ENCODE measurements at regions not wholly inside any gene's neighbourhood (a gene's known extent, or its start where the extent isn't known, plus 50 kb on each side); places are given as distances from the start of the nearest gene placed in this dataset.
A peak's percentile ranks its signal among the peaks of the same experiment; 100 is the strongest.

DNA sequence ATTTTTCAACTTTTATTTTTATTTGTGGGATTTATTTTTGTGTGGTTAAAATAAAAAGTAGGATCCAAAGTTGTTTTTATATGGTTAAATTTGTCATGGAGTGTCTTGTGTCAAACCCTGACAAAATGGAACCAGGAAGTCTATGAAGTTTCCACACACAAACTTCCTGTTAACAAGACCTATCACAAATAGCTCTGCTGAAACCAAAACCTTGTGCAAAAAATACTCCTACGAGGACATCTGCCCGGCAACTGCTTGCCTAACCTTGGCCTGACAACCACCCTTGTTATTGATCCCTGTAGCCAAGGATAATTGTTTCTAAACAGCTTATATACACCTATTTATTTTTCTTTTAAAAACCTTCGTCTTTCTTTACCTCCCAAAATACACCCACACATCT lies 389.6 kb downstream of the TRIB2 start:
- Histone ChIP-seq H3K4me2 (ENCODE audit: low read depth, low read length) (no peak overlapping the region), H3K4me1 (ENCODE audit: insufficient read depth, low read length) (no peaks in the 10 kb centered on the region), H3K79me2 (ENCODE audit: insufficient read depth, low read length) (no peaks in the 10 kb centered on the region), H3K27ac (ENCODE audit: extremely low read length, insufficient read depth, low read length) (no peak overlapping the region), H3K36me3 (replicated peaks in 1 of 2; ENCODE audit: control insufficient read depth in 1 of 2, insufficient read depth in 2 of 2, low read length in 2 of 2) (no peaks in the 10 kb centered on the region), H3K27me3 (ENCODE audit: control insufficient read depth in 1 of 2, insufficient read depth in 2 of 2, low read length in 2 of 2) (no peaks in the 10 kb centered on the region), H4K20me1 (ENCODE audit: insufficient read depth, low read length) (no peaks in the 10 kb centered on the region), H2AFZ (ENCODE audit: low read length) (no peak overlapping the region), H3K4me3 (replicated peaks in 1 of 3; ENCODE audit: insufficient read depth in 1 of 3, low read depth in 2 of 3, low read length in 3 of 3) (no peak overlapping the region), H3K9ac (ENCODE audit: insufficient read depth, low read depth, low read length) (no peak overlapping the region), H3K9me3 (ENCODE audit: low read length) (peaks cover 55% of the 10 kb centered on the region)
- ChIA-PET POLR2A (no interaction called here), CTCF (ENCODE audit: low intra/inter-chr PET ratio, low total read pairs) (no interaction called here)
- in situ Hi-C loops (cut with HindIII; ENCODE audit: extremely low pct_ligation_motif_present, low pct_unique_long_range_greater_than_20kb) (no loop called here), intact Hi-C loops (cut with micrococcal nuclease; ENCODE audit: unreplicated experiment) (no loop called here)
- no peak for DNase-seq (ENCODE audit: low spot score)
- no peak for TF ChIP-seq FOXJ3 (CRISPR knock-in tag; IDR thresholded peaks at IDR 0.05; ENCODE audit: borderline replicate concordance)
- TF ChIP-seq RFX5 (IDR thresholded peaks at IDR 0.05; ENCODE audit: low read depth, low read length), result peak; percentile 74
- no peak for FAIRE-seq
- no peak for ATAC-seq
- 1% methylated on average over 3 of the region's 3 CpGs for WGBS (ENCODE audit: low lambda C conversion rate)
- no TSS peak for BruUV-seq (replicated peaks)

DNA sequence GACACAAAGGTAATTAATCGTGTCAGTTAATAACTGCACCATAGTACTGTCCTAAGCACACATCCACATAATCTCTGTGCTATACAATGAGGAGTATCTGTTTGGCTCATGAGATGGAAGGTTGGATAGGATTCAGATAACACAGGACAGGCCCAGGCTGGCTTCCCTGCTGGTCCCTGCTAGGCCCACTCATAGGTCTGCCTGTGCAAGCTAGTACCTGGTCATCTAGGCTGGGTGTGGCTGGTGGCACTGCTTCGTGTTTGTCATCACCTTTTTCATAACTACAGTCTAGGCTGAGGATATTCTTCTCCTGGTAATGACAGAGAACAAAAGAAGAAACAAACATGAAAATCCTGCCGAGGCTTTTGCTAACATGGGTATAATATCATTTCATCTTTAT lies 392.8 kb downstream of the TRIB2 start:
- FAIRE-seq, result no peak
- TF ChIP-seq ZNF616 (CRISPR knock-in tag; IDR thresholded peaks at IDR 0.05; ENCODE audit: low read depth), result no peak
- no peak for TF ChIP-seq CREM (IDR thresholded peaks at IDR 0.05)
- TF ChIP-seq CREM (CRISPR knock-in tag; IDR thresholded peaks at IDR 0.05), result no peak
- no peak for TF ChIP-seq CBFB (CRISPR knock-in tag; IDR thresholded peaks at IDR 0.05)
- TF ChIP-seq FOXP4 (CRISPR knock-in tag; IDR thresholded peaks at IDR 0.05), result no peak
- TF ChIP-seq ZFY (CRISPR knock-in tag; IDR thresholded peaks at IDR 0.05), result no peak
- no peak for TF ChIP-seq JUND (CRISPR knock-in tag; IDR thresholded peaks at IDR 0.05)
- TF ChIP-seq BCL6 (CRISPR knock-in tag; IDR thresholded peaks at IDR 0.05), result no peak
- no peak for TF ChIP-seq ZNF766 (CRISPR knock-in tag; IDR thresholded peaks at IDR 0.05; ENCODE audit: borderline replicate concordance)
- TF ChIP-seq ZFP1 (CRISPR knock-in tag; IDR thresholded peaks at IDR 0.05), result no peak
- no peak for TF ChIP-seq SRSF4 (IDR thresholded peaks at IDR 0.05; ENCODE audit: low read depth, low read length, poor library complexity, severe bottlenecking)
- TF ChIP-seq, protein P1, sequence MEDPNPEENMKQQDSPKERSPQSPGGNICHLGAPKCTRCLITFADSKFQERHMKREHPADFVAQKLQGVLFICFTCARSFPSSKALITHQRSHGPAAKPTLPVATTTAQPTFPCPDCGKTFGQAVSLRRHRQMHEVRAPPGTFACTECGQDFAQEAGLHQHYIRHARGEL (CRISPR knock-in tag; IDR thresholded peaks at IDR 0.05), result no peak
- TF ChIP-seq EED (CRISPR knock-in tag; IDR thresholded peaks at IDR 0.05), result no peak
- no peak for TF ChIP-seq WIZ (CRISPR knock-in tag; IDR thresholded peaks at IDR 0.05)
- TF ChIP-seq CENPT (CRISPR knock-in tag; IDR thresholded peaks at IDR 0.05; ENCODE audit: low read depth), result no peak
- TF ChIP-seq HES4 (CRISPR knock-in tag; IDR thresholded peaks at IDR 0.05; ENCODE audit: borderline replicate concordance), result no peak
- TF ChIP-seq ZNF839 (CRISPR knock-in tag; IDR thresholded peaks at IDR 0.05; ENCODE audit: borderline replicate concordance), result no peak
- H3K27ac ChIP-seq (ENCODE audit: extremely low read length, insufficient read depth, low read length), result no peak overlapping the region
- no peaks in the 10 kb centered on the region for H3K4me1 ChIP-seq (ENCODE audit: insufficient read depth, low read length)
- no peak for DNase-seq (ENCODE audit: low spot score)
- WGBS (ENCODE audit: low lambda C conversion rate), result 2% methylated on average over 3 of the region's 3 CpGs
- H3K27me3 ChIP-seq (ENCODE audit: control insufficient read depth in 1 of 2, insufficient read depth in 2 of 2, low read length in 2 of 2), result no peaks in the 10 kb centered on the region
- no peaks in the 10 kb centered on the region for H3K36me3 ChIP-seq (replicated peaks in 1 of 2; ENCODE audit: control insufficient read depth in 1 of 2, insufficient read depth in 2 of 2, low read length in 2 of 2)
- intact Hi-C loops (cut with micrococcal nuclease; ENCODE audit: unreplicated experiment), result no loop called here
- no peak overlapping the region for H3K4me3 ChIP-seq (replicated peaks in 1 of 3; ENCODE audit: insufficient read depth in 1 of 3, low read depth in 2 of 3, low read length in 3 of 3)
- no peaks in the 10 kb centered on the region for H3K79me2 ChIP-seq (ENCODE audit: insufficient read depth, low read length)
- ATAC-seq, result no peak
- BruUV-seq (replicated peaks), result no TSS peak
- no peak overlapping the region for H3K4me2 ChIP-seq (ENCODE audit: low read depth, low read length)
- H3K9ac ChIP-seq (ENCODE audit: insufficient read depth, low read depth, low read length), result no peak overlapping the region
- ChIA-PET CTCF (ENCODE audit: low intra/inter-chr PET ratio, low total read pairs) (no interaction called here), POLR2A (no interaction called here)
- in situ Hi-C loops (cut with HindIII; ENCODE audit: extremely low pct_ligation_motif_present, low pct_unique_long_range_greater_than_20kb), result no loop called here
- H3K9me3 ChIP-seq (ENCODE audit: low read length), result peaks cover 65% of the 10 kb centered on the region
- no peaks in the 10 kb centered on the region for H4K20me1 ChIP-seq (ENCODE audit: insufficient read depth, low read length)
- no peak overlapping the region for H2AFZ ChIP-seq (ENCODE audit: low read length)

All from HepG2 (cell line).